GM23338 (cell line): ENCODE measurements at regions not wholly inside any gene's neighbourhood (a gene's known extent, or its start where the extent isn't known, plus 50 kb on each side); places are given as distances from the start of the nearest gene placed in this dataset.

Source experiments
- ATAC-seq: fragments of 200-7000 bp; cut with Tn5 transposase; 3 replicates; pipeline ENCODE4 v1.9.1; 2020
- DNase-seq: peaks from one replicate; pipeline ENCODE4 v3.0.0-alpha.2; 2015; ENCODE audit warnings: low spot score
- H2AFZ ChIP-seq: fragments of 200-600 bp; sonication (generic); 2 replicates; pipeline ENCODE4 v1.8.0; 2016; ENCODE audit warnings: antibody characterized with exemption, mild to moderate bottlenecking, moderate library complexity
- H3F3A ChIP-seq: fragments of 200-600 bp; sonication (generic); replicated peaks from 2 replicates; pipeline ENCODE4 v1.8.0; 2017; ENCODE audit warnings: antibody characterized with exemption, mixed run types, low read depth
- H3K27ac ChIP-seq: fragments of 200-600 bp; sonication (generic); 2 replicates; pipeline ENCODE4 v1.6.1; 2016; ENCODE audit warnings: low read depth
- H3K27me3 ChIP-seq: fragments of 200-600 bp; sonication (generic); 2 replicates; pipeline ENCODE4 v1.8.0; 2016; ENCODE audit warnings: mild to moderate bottlenecking, mixed run types, moderate library complexity; ENCODE audit not compliant: insufficient read depth
- H3K36me3 ChIP-seq: fragments of 200-600 bp; sonication (generic); 2 replicates; pipeline ENCODE4 v1.8.0; 2016; ENCODE audit warnings: mild to moderate bottlenecking; ENCODE audit not compliant: insufficient read depth
- H3K4me1 ChIP-seq: fragments of 200-600 bp; sonication (generic); 2 replicates; pipeline ENCODE4 v1.8.0; 2016; ENCODE audit warnings: mild to moderate bottlenecking, moderate library complexity; ENCODE audit not compliant: insufficient read depth
- H3K4me2 ChIP-seq: fragments of 200-600 bp; sonication (generic); 2 replicates; pipeline ENCODE4 v1.7.1; 2017; ENCODE audit warnings: mixed run types
- H3K4me3 ChIP-seq: fragments of 200-600 bp; sonication (generic); 2 replicates; pipeline ENCODE4 v1.6.1; 2016; ENCODE audit warnings: mixed run types
- H3K79me2 ChIP-seq: fragments of 200-600 bp; sonication (generic); replicated peaks from 2 replicates; pipeline ENCODE4 v1.8.0; 2017; ENCODE audit warnings: mild to moderate bottlenecking; ENCODE audit not compliant: insufficient read depth
- H3K9me2 ChIP-seq: fragments of 200-600 bp; sonication (generic); 2 replicates; pipeline ENCODE4 v1.8.0; 2017; ENCODE audit not compliant: insufficient read depth
- H4K20me1 ChIP-seq: fragments of 200-600 bp; sonication (generic); replicated peaks from 2 replicates; pipeline ENCODE4 v1.8.0; 2017; ENCODE audit warnings: mild to moderate bottlenecking; ENCODE audit not compliant: insufficient read depth
- H3K27ac Mint-ChIP-seq: 2 replicates; pipeline ENCODE4 v1.8.0; 2020; ENCODE audit warnings: inconsistent platforms, mild to moderate bottlenecking, moderate library complexity, mixed read lengths
- H3K27me3 Mint-ChIP-seq: 3 replicates; pipeline ENCODE4 v1.8.0; 2022; ENCODE audit warnings: low read depth, mild to moderate bottlenecking, moderate library complexity, mixed read lengths, inconsistent platforms; ENCODE audit not compliant: insufficient read depth, poor library complexity
- H3K36me3 Mint-ChIP-seq: 3 replicates; pipeline ENCODE4 v1.8.0; 2021; ENCODE audit warnings: low read depth, mild to moderate bottlenecking, inconsistent platforms, moderate library complexity, mixed read lengths
- H3K4me1 Mint-ChIP-seq: 3 replicates; pipeline ENCODE4 v1.8.0; 2020; ENCODE audit warnings: mild to moderate bottlenecking, inconsistent platforms, mixed read lengths
- H3K4me3 Mint-ChIP-seq: 3 replicates; pipeline ENCODE4 v1.8.0; 2021; ENCODE audit warnings: moderate library complexity, mild to moderate bottlenecking, inconsistent platforms, mixed read lengths
- H3K9me3 Mint-ChIP-seq: 3 replicates; pipeline ENCODE4 v1.8.0; 2020; ENCODE audit warnings: moderate library complexity, mild to moderate bottlenecking, inconsistent platforms, mixed read lengths
- ETS1 ChIP-seq: IDR thresholded peaks from 2 replicates; pipeline ENCODE4 v1.6.1; 2016; ENCODE audit warnings: antibody characterized with exemption
- EZH2 ChIP-seq: fragments of 200-600 bp; sonication (generic); IDR thresholded peaks from one replicate; pipeline ENCODE4 v1.8.0; 2017; ENCODE audit warnings: antibody characterized with exemption, mild to moderate bottlenecking, low read depth; ENCODE audit not compliant: unreplicated experiment
- EZH2phosphoT487 ChIP-seq: fragments of 200-600 bp; sonication (generic); IDR thresholded peaks from one replicate; pipeline ENCODE4 v1.8.1; 2018; ENCODE audit warnings: antibody characterized with exemption; ENCODE audit not compliant: unreplicated experiment
- NANOG ChIP-seq: IDR thresholded peaks from 2 replicates; pipeline ENCODE4 v1.6.1; 2016; ENCODE audit warnings: antibody characterized with exemption, borderline replicate concordance
- POLR2AphosphoS5 ChIP-seq: IDR thresholded peaks from 2 replicates; pipeline ENCODE4 v1.6.1; 2016; ENCODE audit warnings: antibody characterized with exemption, low read depth
- STAT1 ChIP-seq: IDR thresholded peaks from one replicate; pipeline ENCODE4 v1.6.1; 2016; ENCODE audit warnings: antibody characterized with exemption; ENCODE audit not compliant: unreplicated experiment
- ZNF114 ChIP-seq: fragments of 250-450 bp; sonication (Bioruptor Pico); IDR thresholded peaks from 2 replicates; pipeline ENCODE4 v1.5.0; 2020; ENCODE audit warnings: mild to moderate bottlenecking, moderate library complexity
- ZNF331 ChIP-seq: fragments of 250-450 bp; sonication (Bioruptor Pico); IDR thresholded peaks from 2 replicates; pipeline ENCODE4 v1.5.0; 2020; ENCODE audit warnings: low read depth, mild to moderate bottlenecking, moderate library complexity
- ZNF462 ChIP-seq: fragments of 250-450 bp; sonication (Bioruptor Pico); IDR thresholded peaks from 2 replicates; pipeline ENCODE4 v1.5.0; 2020; ENCODE audit warnings: mild to moderate bottlenecking, moderate library complexity

GRCh38 chr17:20934288-20934687 is 108.5 kb downstream of the USP22 start (continued):
- no peak for TF ChIP-seq NANOG

GRCh38 chr17:20935740-20936139 is 107.1 kb downstream of the USP22 start:
- Mint-ChIP-seq H3K27ac (no peak overlapping the region), H3K4me1 (no peaks in the 10 kb centered on the region), H3K27me3 (peaks cover 7% of the 10 kb centered on the region), H3K9me3 (no peaks in the 10 kb centered on the region), H3K4me3 (no peak overlapping the region), H3K36me3 (no peaks in the 10 kb centered on the region)
- ATAC-seq (no peak), DNase-seq (no peak)
- Histone ChIP-seq H3K79me2 (no peaks in the 10 kb centered on the region), H3K9me2 (no peaks in the 10 kb centered on the region), H3F3A (no peaks in the 10 kb centered on the region), H3K4me3 (no peak overlapping the region), H3K36me3 (no peaks in the 10 kb centered on the region), H2AFZ (no peak overlapping the region), H3K4me2 (no peak overlapping the region), H3K4me1 (no peaks in the 10 kb centered on the region), H3K27me3 (no peaks in the 10 kb centered on the region), H3K27ac (no peak overlapping the region), H4K20me1 (no peaks in the 10 kb centered on the region)
- TF ChIP-seq ZNF462 (no peak), EZH2 (no peak), STAT1 (no peak), EZH2phosphoT487 (no peak), ZNF114 (CRISPR knock-in tag) (no peak)

- H3K4me2 ChIP-seq: no peak overlapping the region
- H3K4me1 ChIP-seq: 0 out of 2 replicates have a peak, but pooled peaks cover under 1% of the 10 kb centered on the region
- no peaks in the 10 kb centered on the region for H3F3A ChIP-seq
- no peaks in the 10 kb centered on the region for H3K36me3 Mint-ChIP-seq
- H3K27ac Mint-ChIP-seq: no peak overlapping the region
- H3K27ac ChIP-seq: no peak overlapping the region
- no peak overlapping the region for H3K4me3 ChIP-seq
- H3K9me2 ChIP-seq: no peaks in the 10 kb centered on the region
- no peak for DNase-seq
- no peak for TF ChIP-seq STAT1
- no peak for TF ChIP-seq ZNF331 (CRISPR knock-in tag)
- TF ChIP-seq EZH2phosphoT487: no peak
- no peak for TF ChIP-seq NANOG
- no peak for TF ChIP-seq POLR2AphosphoS5
- no peak for TF ChIP-seq ETS1
- no peak overlapping the region for H2AFZ ChIP-seq
- H3K9me3 Mint-ChIP-seq: no peaks in the 10 kb centered on the region
- H3K4me1 Mint-ChIP-seq: peaks cover under 1% of the 10 kb centered on the region; the same call in 1 of the 3 replicates
- ATAC-seq: no peak
- H3K79me2 ChIP-seq: no peaks in the 10 kb centered on the region
- no peaks in the 10 kb centered on the region for H3K36me3 ChIP-seq
- H4K20me1 ChIP-seq: no peaks in the 10 kb centered on the region
- no peaks in the 10 kb centered on the region for H3K27me3 ChIP-seq
- H3K27me3 Mint-ChIP-seq: peaks cover 8% of the 10 kb centered on the region
- no peak overlapping the region for H3K4me3 Mint-ChIP-seq
These were observed 104.6 kb downstream of the USP22 start for GRCh38 chr17:20938244-20938643.
